ENCODE measurements at regions not wholly inside any gene's neighbourhood (a gene's known extent, or its start where the extent isn't known, plus 50 kb on each side); places are given as distances from the start of the nearest gene placed in this dataset.

DNA sequence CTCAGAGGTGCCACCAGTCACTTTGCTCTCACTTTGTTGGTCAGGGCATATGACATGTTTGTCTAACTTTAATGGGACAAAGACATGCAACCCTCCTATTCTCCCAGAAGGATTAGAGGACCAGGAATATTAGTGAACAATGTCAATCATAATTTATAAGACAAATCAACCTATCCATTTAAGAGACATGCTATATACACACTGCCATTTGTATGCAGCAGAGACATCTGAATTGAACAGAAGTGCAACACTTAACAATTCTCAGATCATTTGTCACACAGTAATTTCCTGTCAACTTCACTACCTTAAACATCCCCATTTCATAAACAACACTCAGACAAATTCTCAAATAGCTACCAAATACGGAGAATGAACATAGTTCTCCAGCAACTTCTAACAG, 273.6 kb upstream of the RGMB start:
- TF ChIP-seq PAX5 (IDR thresholded peaks at IDR 0.05; ENCODE audit: insufficient read depth, low read length, severe bottlenecking) (no peak), TAF1 (IDR thresholded peaks at IDR 0.05; ENCODE audit: low read depth, low read length) (no peak), POLR2AphosphoS5 (IDR thresholded peaks at IDR 0.05; ENCODE audit: low read depth, low read length) (no peak), POLR2A (IDR thresholded peaks at IDR 0.05; ENCODE audit: low read depth, low read length) (no peak), SPI1 (IDR thresholded peaks at IDR 0.05; ENCODE audit: low read depth, low read length) (no peak)
